GM18907 (cell line): ENCODE measurements at regions not wholly inside any gene's neighbourhood (a gene's known extent, or its start where the extent isn't known, plus 50 kb on each side); places are given as distances from the start of the nearest gene placed in this dataset.
A peak's percentile ranks its signal among the peaks of the same experiment; 100 is the strongest.
"Not testable (repeated sequence)": the region's sequence is repeated elsewhere in the genome, so short reads cannot be mapped to it uniquely, and the experiment has no call there.

ENCODE experiments used
- ATAC-seq: cut with Tn5 transposase; IDR thresholded peaks from one replicate; pipeline ENCODE4 v1.9.1; 2021; ENCODE audit warnings: mild to moderate bottlenecking, moderate library complexity; ENCODE audit not compliant: unreplicated experiment

GRCh38 chr1:192862271-192862670 lies 53.4 kb downstream of the RGS2 start:
- no peak for ATAC-seq

- ATAC-seq, result no peak
Observed at GRCh38 chr1:192866241-192866868, 57.5 kb downstream of the RGS2 start.

GRCh38 chr1:192867180-192867579 lies 58.3 kb downstream of the RGS2 start:
- ATAC-seq, result no peak

- no peak for ATAC-seq
Observed at GRCh38 chr1:192869308-192869940, 60.6 kb downstream of the RGS2 start.

- ATAC-seq, result no peak
Observed at GRCh38 chr1:192872010-192872409, 63.2 kb downstream of the RGS2 start.

- ATAC-seq, result no peak
Observed at GRCh38 chr1:192873836-192874235, 65.0 kb downstream of the RGS2 start.

GRCh38 chr1:192876633-192877032 lies 67.8 kb downstream of the RGS2 start:
- ATAC-seq, result no peak

GRCh38 chr1:192877283-192877886 lies 68.5 kb downstream of the RGS2 start:
- peak; percentile 77 for ATAC-seq

GRCh38 chr1:192878249-192878648 lies 69.4 kb downstream of the RGS2 start:
- ATAC-seq, result no peak

GRCh38 chr1:192879406-192879805 lies 70.6 kb downstream of the RGS2 start:
- no peak for ATAC-seq

GRCh38 chr1:192880231-192880630 lies 71.4 kb downstream of the RGS2 start:
- ATAC-seq, result no peak

- no peak for ATAC-seq
Observed at GRCh38 chr1:192884241-192884640, 75.4 kb downstream of the RGS2 start.

GRCh38 chr1:192885387-192885786 lies 76.5 kb downstream of the RGS2 start:
- ATAC-seq, result not testable (repeated sequence)

GRCh38 chr1:192887426-192887825 lies 78.6 kb downstream of the RGS2 start:
- no peak for ATAC-seq

GRCh38 chr1:192888574-192888973 lies 79.7 kb downstream of the RGS2 start:
- no peak for ATAC-seq

- no peak for ATAC-seq
Observed at GRCh38 chr1:192889082-192889481, 80.2 kb downstream of the RGS2 start.

- ATAC-seq, result no peak
Observed at GRCh38 chr1:192890134-192890533, 81.3 kb downstream of the RGS2 start.

GRCh38 chr1:192892934-192893333 lies 84.1 kb downstream of the RGS2 start:
- no peak for ATAC-seq

GRCh38 chr1:192895487-192895886 lies 86.6 kb downstream of the RGS2 start:
- not testable (repeated sequence) for ATAC-seq

- ATAC-seq, result no peak
Observed at GRCh38 chr1:192896376-192896775, 87.5 kb downstream of the RGS2 start.

GRCh38 chr1:192901500-192901899 lies 92.7 kb downstream of the RGS2 start:
- ATAC-seq, result no peak

GRCh38 chr1:192903142-192903541 lies 94.3 kb downstream of the RGS2 start:
- no peak for ATAC-seq
